HG02981 (cell line): ENCODE measurements at regions not wholly inside any gene's neighbourhood (a gene's known extent, or its start where the extent isn't known, plus 50 kb on each side); places are given as distances from the start of the nearest gene placed in this dataset.

Source experiments
- ATAC-seq: cut with Tn5 transposase; IDR thresholded peaks from one replicate; pipeline ENCODE4 v1.9.1; 2021; ENCODE audit warnings: mild to moderate bottlenecking, moderate library complexity; ENCODE audit not compliant: unreplicated experiment

GRCh38 chr7:20026762-20027161 lies 190.4 kb downstream of the MACC1 start:
- no peak for ATAC-seq

GRCh38 chr7:20021831-20022230 lies 195.4 kb downstream of the MACC1 start:
- peak; percentile 88 for ATAC-seq

GRCh38 chr7:20021066-20021465 lies 196.1 kb downstream of the MACC1 start:
- no peak for ATAC-seq

GRCh38 chr7:20019757-20020432 lies 197.3 kb downstream of the MACC1 start:
- ATAC-seq = peak; percentile 49

GRCh38 chr7:20016669-20017068 lies 200.5 kb downstream of the MACC1 start:
- ATAC-seq = no peak

GRCh38 chr7:20013536-20013935 lies 203.6 kb downstream of the MACC1 start:
- ATAC-seq = no peak

GRCh38 chr7:20012100-20012499 lies 205.1 kb downstream of the MACC1 start:
- ATAC-seq = no peak

GRCh38 chr7:20010877-20011276 lies 206.3 kb downstream of the MACC1 start:
- no peak for ATAC-seq

- no peak for ATAC-seq
Observed at GRCh38 chr7:20007510-20007909, 209.7 kb downstream of the MACC1 start.

GRCh38 chr7:20005081-20005480 lies 212.1 kb downstream of the MACC1 start:
- ATAC-seq = no peak

GRCh38 chr7:19999681-20000080 lies 217.5 kb downstream of the MACC1 start:
- no peak for ATAC-seq

GRCh38 chr7:19991936-19992335 lies 218.5 kb upstream of the TMEM196 start:
- no peak for ATAC-seq

- no peak for ATAC-seq
Observed at GRCh38 chr7:19989906-19990305, 216.5 kb upstream of the TMEM196 start.

- ATAC-seq = peak; percentile 62
Observed at GRCh38 chr7:19988860-19989259, 215.4 kb upstream of the TMEM196 start.

- ATAC-seq = no peak
Observed at GRCh38 chr7:19984231-19984632, 210.8 kb upstream of the TMEM196 start.

- ATAC-seq = no peak
Observed at GRCh38 chr7:19982841-19983835, 209.7 kb upstream of the TMEM196 start.

GRCh38 chr7:19973581-19973980 lies 200.2 kb upstream of the TMEM196 start:
- no peak for ATAC-seq

GRCh38 chr7:19972876-19973275 lies 199.5 kb upstream of the TMEM196 start:
- ATAC-seq = no peak

- no peak for ATAC-seq
Observed at GRCh38 chr7:19971956-19972355, 198.5 kb upstream of the TMEM196 start.

- no peak for ATAC-seq
Observed at GRCh38 chr7:19970514-19970913, 197.1 kb upstream of the TMEM196 start.

- no peak for ATAC-seq
Observed at GRCh38 chr7:19969859-19970493, 196.6 kb upstream of the TMEM196 start.

GRCh38 chr7:19964246-19964645 lies 190.8 kb upstream of the TMEM196 start:
- ATAC-seq = no peak
